ENCODE measurements at regions not wholly inside any gene's neighbourhood (a gene's known extent, or its start where the extent isn't known, plus 50 kb on each side); places are given as distances from the start of the nearest gene placed in this dataset.

GRCh38 chr1:76766381-76766780 is 100.9 kb upstream of the ST6GALNAC5 start:
- H3K9ac ChIP-seq (ENCODE audit: low read length) = no peak overlapping the region
- no peak for DNase-seq
- H2BK120ac ChIP-seq (ENCODE audit: low read depth, low read length) = no peak overlapping the region
- no peaks in the 10 kb centered on the region for H3K79me1 ChIP-seq (replicated peaks; ENCODE audit: low read length, poor library complexity, severe bottlenecking)
- no peak overlapping the region for H2AK5ac ChIP-seq (ENCODE audit: low read length, severe bottlenecking)
- H3K23ac ChIP-seq (ENCODE audit: low read length in 2 of 2) = no peak overlapping the region
- H3K4ac ChIP-seq (ENCODE audit: low read depth in 1 of 2, low read length in 2 of 2) = no peak overlapping the region
- H3K18ac ChIP-seq (ENCODE audit: low read depth in 1 of 2, low read length in 2 of 2) = no peak overlapping the region
- H3K36me3 ChIP-seq (ENCODE audit: control insufficient read depth in 1 of 2, insufficient read depth in 2 of 2, low read depth in 1 of 2, low read length in 2 of 2) = no peaks in the 10 kb centered on the region
- H3K4me2 ChIP-seq (ENCODE audit: low read length, poor library complexity, severe bottlenecking) = no peak overlapping the region
- no peak overlapping the region for H3K27ac ChIP-seq (ENCODE audit: low read length, poor library complexity, severe bottlenecking)
- peaks cover 0 to 3% of the 10 kb centered on the region in 2 experiments for H3K27me3 ChIP-seq (ENCODE audit: control insufficient read depth in 1 of 2, insufficient read depth in 1 of 2, low read length in 2 of 2)
- H4K91ac ChIP-seq (ENCODE audit: low read length) = no peak overlapping the region
- H3K14ac ChIP-seq (ENCODE audit: low read length in 2 of 2) = no peak overlapping the region
- H4K8ac ChIP-seq (ENCODE audit: low read length) = no peak overlapping the region
- H3K9me3 ChIP-seq (ENCODE audit: control insufficient read depth, low read length) = no peaks in the 10 kb centered on the region
- no peak overlapping the region for H3K4me3 ChIP-seq (ENCODE audit: insufficient read depth in 1 of 2, low read depth in 1 of 2, low read length in 2 of 2)
- H2BK5ac ChIP-seq (ENCODE audit: low read depth, low read length, poor library complexity, severe bottlenecking) = no peak overlapping the region
- no peaks in the 10 kb centered on the region for H3K4me1 ChIP-seq (ENCODE audit: control insufficient read depth, insufficient read depth, low read depth, low read length)
- H2BK15ac ChIP-seq (ENCODE audit: low read depth, poor library complexity, severe bottlenecking) = no peak overlapping the region
- no peak overlapping the region for H2BK12ac ChIP-seq (ENCODE audit: low read length in 2 of 2)
- 50% methylated on average over 1 of the region's 1 CpG for WGBS
- no peak overlapping the region for H2AFZ ChIP-seq (ENCODE audit: low read depth, low read length)

- no peak overlapping the region for H3K4me2 ChIP-seq (ENCODE audit: low read length, poor library complexity, severe bottlenecking)
- WGBS = no CpG with 5 or more reads among the region's 2 CpGs
Measured at GRCh38 chr1:76769911-76770310, 97.4 kb upstream of the ST6GALNAC5 start.

GRCh38 chr1:76770979-76771378 is 96.3 kb upstream of the ST6GALNAC5 start:
- Histone ChIP-seq H3K27me3 (ENCODE audit: control insufficient read depth in 1 of 2, insufficient read depth in 1 of 2, low read length in 2 of 2) (peaks cover 3 to 5% of the 10 kb centered on the region in 2 experiments), H4K8ac (ENCODE audit: low read length) (no peak overlapping the region), H3K4me1 (ENCODE audit: control insufficient read depth, insufficient read depth, low read depth, low read length) (no peaks in the 10 kb centered on the region), H3K23ac (ENCODE audit: low read length in 2 of 2) (no peak overlapping the region), H2BK12ac (ENCODE audit: low read length in 2 of 2) (no peak overlapping the region), H3K4me3 (ENCODE audit: insufficient read depth in 1 of 2, low read depth in 1 of 2, low read length in 2 of 2) (no peak overlapping the region), H3K9me3 (ENCODE audit: control insufficient read depth, low read length) (no peaks in the 10 kb centered on the region), H3K9ac (ENCODE audit: low read length) (no peak overlapping the region), H3K79me1 (replicated peaks; ENCODE audit: low read length, poor library complexity, severe bottlenecking) (no peaks in the 10 kb centered on the region), H2AFZ (ENCODE audit: low read depth, low read length) (no peak overlapping the region), H3K36me3 (ENCODE audit: control insufficient read depth in 1 of 2, insufficient read depth in 2 of 2, low read depth in 1 of 2, low read length in 2 of 2) (no peaks in the 10 kb centered on the region), H2BK15ac (ENCODE audit: low read depth, poor library complexity, severe bottlenecking) (no peak overlapping the region), H2BK120ac (ENCODE audit: low read depth, low read length) (no peak overlapping the region), H4K91ac (ENCODE audit: low read length) (no peak overlapping the region), H3K4me2 (ENCODE audit: low read length, poor library complexity, severe bottlenecking) (no peak overlapping the region), H3K18ac (ENCODE audit: low read depth in 1 of 2, low read length in 2 of 2) (no peak overlapping the region), H3K4ac (ENCODE audit: low read depth in 1 of 2, low read length in 2 of 2) (no peak overlapping the region), H2BK5ac (ENCODE audit: low read depth, low read length, poor library complexity, severe bottlenecking) (no peak overlapping the region), H3K27ac (ENCODE audit: low read length, poor library complexity, severe bottlenecking) (no peak overlapping the region), H2AK5ac (ENCODE audit: low read length, severe bottlenecking) (no peak overlapping the region), H3K14ac (ENCODE audit: low read length in 2 of 2) (no peak overlapping the region)
- no peak for DNase-seq
- WGBS = 23% methylated on average over 3 of the region's 3 CpGs

More at GRCh38 chr1:76769911-76770310, 97.4 kb upstream of the ST6GALNAC5 start:
- H3K23ac ChIP-seq (ENCODE audit: low read length in 2 of 2) = no peak overlapping the region
- H3K36me3 ChIP-seq (ENCODE audit: control insufficient read depth in 1 of 2, insufficient read depth in 2 of 2, low read depth in 1 of 2, low read length in 2 of 2) = no peaks in the 10 kb centered on the region
- no peak overlapping the region for H2BK120ac ChIP-seq (ENCODE audit: low read depth, low read length)
- H3K4me1 ChIP-seq (ENCODE audit: control insufficient read depth, insufficient read depth, low read depth, low read length) = no peaks in the 10 kb centered on the region
- H3K9ac ChIP-seq (ENCODE audit: low read length) = no peak overlapping the region
- no peak overlapping the region for H3K18ac ChIP-seq (ENCODE audit: low read depth in 1 of 2, low read length in 2 of 2)
- no peaks in the 10 kb centered on the region for H3K9me3 ChIP-seq (ENCODE audit: control insufficient read depth, low read length)
- no peak overlapping the region for H3K27ac ChIP-seq (ENCODE audit: low read length, poor library complexity, severe bottlenecking)
- DNase-seq = no peak
- H2BK15ac ChIP-seq (ENCODE audit: low read depth, poor library complexity, severe bottlenecking) = no peak overlapping the region
- H3K14ac ChIP-seq (ENCODE audit: low read length in 2 of 2) = no peak overlapping the region
- H4K8ac ChIP-seq (ENCODE audit: low read length) = no peak overlapping the region
- H2AFZ ChIP-seq (ENCODE audit: low read depth, low read length) = no peak overlapping the region
- no peaks in the 10 kb centered on the region for H3K79me1 ChIP-seq (replicated peaks; ENCODE audit: low read length, poor library complexity, severe bottlenecking)
- H3K27me3 ChIP-seq (ENCODE audit: control insufficient read depth in 1 of 2, insufficient read depth in 1 of 2, low read length in 2 of 2) = peaks cover 3 to 5% of the 10 kb centered on the region in 2 experiments
- H2AK5ac ChIP-seq (ENCODE audit: low read length, severe bottlenecking) = no peak overlapping the region
- H4K91ac ChIP-seq (ENCODE audit: low read length) = no peak overlapping the region
- H2BK12ac ChIP-seq (ENCODE audit: low read length in 2 of 2) = no peak overlapping the region
- H3K4ac ChIP-seq (ENCODE audit: low read depth in 1 of 2, low read length in 2 of 2) = no peak overlapping the region
- no peak overlapping the region for H2BK5ac ChIP-seq (ENCODE audit: low read depth, low read length, poor library complexity, severe bottlenecking)
- H3K4me3 ChIP-seq (ENCODE audit: insufficient read depth in 1 of 2, low read depth in 1 of 2, low read length in 2 of 2) = no peak overlapping the region

GRCh38 chr1:76781447-76781846 is 85.8 kb upstream of the ST6GALNAC5 start:
- no peaks in the 10 kb centered on the region for H3K27me3 ChIP-seq (ENCODE audit: control insufficient read depth in 1 of 2, insufficient read depth in 1 of 2, low read length in 2 of 2)
- no peaks in the 10 kb centered on the region for H3K4me1 ChIP-seq (ENCODE audit: control insufficient read depth, insufficient read depth, low read depth, low read length)
- H3K9ac ChIP-seq (ENCODE audit: low read length) = no peak overlapping the region
- no peak overlapping the region for H3K4ac ChIP-seq (ENCODE audit: low read depth in 1 of 2, low read length in 2 of 2)
- no peak overlapping the region for H2BK12ac ChIP-seq (ENCODE audit: low read length in 2 of 2)
- H2BK120ac ChIP-seq (ENCODE audit: low read depth, low read length) = no peak overlapping the region
- DNase-seq = no peak
- no peak overlapping the region for H3K27ac ChIP-seq (ENCODE audit: low read length, poor library complexity, severe bottlenecking)
- no peak overlapping the region for H2AK5ac ChIP-seq (ENCODE audit: low read length, severe bottlenecking)
- no peaks in the 10 kb centered on the region for H3K36me3 ChIP-seq (ENCODE audit: control insufficient read depth in 1 of 2, insufficient read depth in 2 of 2, low read depth in 1 of 2, low read length in 2 of 2)
- H2AFZ ChIP-seq (ENCODE audit: low read depth, low read length) = no peak overlapping the region
- no peak overlapping the region for H4K91ac ChIP-seq (ENCODE audit: low read length)
- no peak overlapping the region for H3K23ac ChIP-seq (ENCODE audit: low read length in 2 of 2)
- no peak overlapping the region for H2BK15ac ChIP-seq (ENCODE audit: low read depth, poor library complexity, severe bottlenecking)
- no peak overlapping the region for H3K4me2 ChIP-seq (ENCODE audit: low read length, poor library complexity, severe bottlenecking)
- no peak overlapping the region for H3K4me3 ChIP-seq (ENCODE audit: insufficient read depth in 1 of 2, low read depth in 1 of 2, low read length in 2 of 2)
- H3K18ac ChIP-seq (ENCODE audit: low read depth in 1 of 2, low read length in 2 of 2) = no peak overlapping the region
- no peak overlapping the region for H2BK5ac ChIP-seq (ENCODE audit: low read depth, low read length, poor library complexity, severe bottlenecking)
- H3K14ac ChIP-seq (ENCODE audit: low read length in 2 of 2) = no peak overlapping the region
- H3K9me3 ChIP-seq (ENCODE audit: control insufficient read depth, low read length) = peaks cover 13% of the 10 kb centered on the region
- no peak overlapping the region for H4K8ac ChIP-seq (ENCODE audit: low read length)
- no peaks in the 10 kb centered on the region for H3K79me1 ChIP-seq (replicated peaks; ENCODE audit: low read length, poor library complexity, severe bottlenecking)
